Activated naive CD4-positive, alpha-beta T cell treated with anti-CD3 and anti-CD28 coated beads, Interleukin-2, amount 50 U/mL, for 16 hours (primary cell): ENCODE measurements at regions not wholly inside any gene's neighbourhood (a gene's known extent, or its start where the extent isn't known, plus 50 kb on each side); places are given as distances from the start of the nearest gene placed in this dataset.
"Not testable (repeated sequence)": the region's sequence is repeated elsewhere in the genome, so short reads cannot be mapped to it uniquely, and the experiment has no call there.

Experiments
- DNase-seq: peaks from one replicate; pipeline ENCODE4 v3.0.0-alpha.2; 2020

DNA sequence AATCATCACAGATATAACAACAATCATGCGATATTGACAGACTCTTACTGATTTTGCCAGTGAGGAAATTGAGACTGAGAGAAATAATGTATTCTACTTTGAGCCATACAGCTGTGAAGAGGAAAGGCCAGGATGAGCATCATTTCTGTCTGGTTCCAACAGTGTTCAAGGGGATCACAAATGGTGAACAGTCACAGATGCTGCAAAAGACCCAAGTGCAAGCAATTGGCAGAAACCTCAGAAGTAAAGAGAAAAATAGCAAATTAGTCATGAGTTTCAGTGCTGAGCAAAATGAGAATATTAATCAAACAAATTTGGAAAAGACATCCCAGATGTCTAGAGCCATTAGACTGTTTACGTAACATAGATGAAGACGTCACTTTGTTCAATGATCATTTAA lies 114.1 kb downstream of the RAB38 start:
- DNase-seq: no peak

DNA sequence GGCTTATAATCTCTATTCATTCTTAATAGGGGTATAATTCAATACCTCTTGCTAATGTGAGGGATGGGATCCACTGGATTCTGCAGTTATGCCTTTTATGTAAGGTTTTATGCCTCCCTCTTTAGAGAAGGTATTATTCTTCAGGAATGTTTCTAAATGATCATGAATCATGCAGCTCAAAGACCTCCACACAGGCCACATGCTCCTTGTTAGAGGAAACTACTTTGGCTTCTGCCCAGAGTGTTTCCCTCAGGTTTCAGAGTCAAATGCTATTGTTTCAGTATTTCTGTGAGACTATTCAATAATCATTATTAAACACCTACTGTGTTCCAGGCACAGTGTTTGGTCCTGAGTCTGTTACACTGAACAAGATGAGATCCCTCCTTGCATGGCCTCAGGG lies 115.9 kb downstream of the RAB38 start:
- DNase-seq: no peak

DNA sequence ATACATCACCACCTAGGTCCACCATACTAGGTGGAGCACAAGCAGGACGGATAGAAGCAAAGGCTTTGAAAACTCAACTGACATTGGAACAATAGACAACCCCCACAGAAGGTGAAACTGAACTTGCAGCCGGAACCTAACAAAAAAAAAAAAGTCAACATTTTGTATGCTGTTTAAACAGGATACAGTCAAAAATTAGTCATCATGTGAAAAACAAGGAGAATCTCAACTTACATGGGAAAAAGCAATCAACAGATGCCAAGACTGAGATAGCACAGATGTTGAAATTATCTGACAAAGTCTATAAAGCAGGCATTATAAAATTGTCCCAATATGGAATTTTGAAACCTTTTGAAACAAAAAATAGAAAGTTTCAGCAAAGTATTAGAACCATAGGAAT lies 123.8 kb downstream of the RAB38 start:
- DNase-seq: no peak

DNA sequence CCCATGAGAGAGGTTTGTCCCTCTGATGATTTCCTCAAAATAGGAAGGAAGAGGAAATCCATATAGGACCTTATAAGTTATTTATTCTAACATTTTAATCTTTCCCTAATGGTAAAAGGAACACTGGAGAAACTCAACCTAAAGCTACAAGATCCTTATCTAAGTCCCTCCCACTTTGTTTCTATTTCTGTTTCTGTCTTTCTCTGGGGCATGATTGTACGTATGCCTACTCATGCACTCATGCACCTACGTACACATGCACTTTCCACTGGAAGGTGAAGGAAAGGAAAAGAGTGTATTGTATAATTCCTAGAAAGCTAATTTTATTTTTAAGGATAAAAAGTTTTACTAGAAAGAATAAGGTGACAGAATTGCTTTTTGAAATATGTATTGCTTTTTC lies 125.0 kb downstream of the RAB38 start:
- DNase-seq: no peak

DNA sequence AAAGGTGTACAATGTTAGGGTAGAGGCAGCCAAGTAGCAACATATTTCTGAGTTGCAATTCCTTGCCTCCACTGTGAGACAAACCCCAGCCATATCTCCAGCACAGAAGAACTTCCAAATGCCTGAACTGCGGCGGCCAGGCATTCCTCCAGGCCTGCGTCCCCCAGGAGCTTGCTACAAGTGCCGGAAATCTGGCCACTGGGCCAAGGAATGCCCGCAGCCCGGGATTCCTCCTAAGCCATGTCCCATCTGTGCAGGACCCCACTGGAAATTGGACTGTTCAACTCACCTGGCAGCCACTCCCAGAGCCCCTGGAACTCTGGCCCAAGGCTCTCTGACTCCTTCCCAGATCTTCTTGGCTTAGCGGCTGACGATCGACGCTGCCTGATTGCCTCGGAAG lies 130.0 kb downstream of the RAB38 start:
- not testable (repeated sequence) for DNase-seq

DNA sequence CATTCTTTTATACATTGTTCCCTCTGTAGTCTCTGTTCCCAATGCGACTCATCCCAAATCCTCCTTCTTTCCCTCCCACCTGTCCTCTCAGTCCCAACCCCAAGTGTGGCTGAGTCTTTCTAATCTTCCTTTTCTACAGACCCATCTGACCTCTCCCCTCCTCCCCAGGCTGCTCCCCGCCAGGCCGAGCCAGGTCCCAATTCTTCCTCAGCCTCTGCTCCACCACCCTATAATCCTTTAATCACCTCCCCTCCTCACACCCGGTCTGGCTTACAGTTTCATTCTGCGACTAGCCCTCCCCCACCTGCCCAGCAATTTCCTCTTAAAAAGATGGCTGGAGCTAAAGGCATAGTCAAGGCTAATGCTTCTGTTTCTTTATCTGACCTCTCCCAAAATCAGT lies 130.6 kb downstream of the RAB38 start:
- DNase-seq: not testable (repeated sequence)

GRCh38 chr11:88043149-88043548 lies 132.1 kb downstream of the RAB38 start:
- no peak for DNase-seq

DNA sequence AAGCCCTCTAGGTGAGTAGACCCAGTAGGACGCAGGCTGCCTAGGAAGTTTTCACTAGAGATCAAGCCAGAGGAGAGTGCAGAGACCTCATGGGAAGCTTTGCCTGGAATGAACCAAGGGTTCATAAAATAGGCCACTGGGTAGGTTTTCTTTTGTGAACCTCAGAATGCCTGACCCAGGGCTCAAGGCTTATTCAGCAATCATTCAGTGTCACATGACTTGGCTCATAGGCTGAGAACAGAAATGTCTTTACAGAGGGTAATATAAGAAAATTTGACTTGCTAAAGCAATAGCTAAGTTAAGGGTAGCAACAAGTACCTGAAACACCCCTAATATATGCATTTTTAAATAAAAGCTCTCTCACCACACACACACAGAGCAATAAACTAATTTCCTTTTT lies 132.6 kb downstream of the RAB38 start:
- DNase-seq: no peak

GRCh38 chr11:88042238-88042637 lies 133.0 kb downstream of the RAB38 start:
- DNase-seq: no peak

DNA sequence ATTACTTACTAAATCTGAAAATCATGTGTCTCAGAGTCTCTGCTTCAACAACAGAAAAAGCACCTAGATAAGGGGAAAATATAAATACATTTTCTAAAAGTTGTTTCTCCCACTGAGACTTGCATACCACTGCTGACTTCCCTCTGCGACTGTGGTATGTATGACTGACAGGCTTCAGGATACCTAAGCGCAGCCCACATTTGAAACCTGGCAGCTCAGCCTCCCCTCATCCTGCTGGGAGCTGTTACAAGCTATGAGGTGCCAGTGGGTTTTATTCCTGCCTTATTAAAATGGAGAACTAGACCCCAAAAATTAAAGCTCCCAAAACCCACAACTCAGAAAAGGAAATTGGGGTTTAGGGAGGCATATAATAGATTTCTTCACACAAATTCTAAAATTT lies 133.6 kb downstream of the RAB38 start:
- DNase-seq: no peak

- no peak for DNase-seq
These were observed 135.1 kb downstream of the RAB38 start for GRCh38 chr11:88040148-88040496.

DNA sequence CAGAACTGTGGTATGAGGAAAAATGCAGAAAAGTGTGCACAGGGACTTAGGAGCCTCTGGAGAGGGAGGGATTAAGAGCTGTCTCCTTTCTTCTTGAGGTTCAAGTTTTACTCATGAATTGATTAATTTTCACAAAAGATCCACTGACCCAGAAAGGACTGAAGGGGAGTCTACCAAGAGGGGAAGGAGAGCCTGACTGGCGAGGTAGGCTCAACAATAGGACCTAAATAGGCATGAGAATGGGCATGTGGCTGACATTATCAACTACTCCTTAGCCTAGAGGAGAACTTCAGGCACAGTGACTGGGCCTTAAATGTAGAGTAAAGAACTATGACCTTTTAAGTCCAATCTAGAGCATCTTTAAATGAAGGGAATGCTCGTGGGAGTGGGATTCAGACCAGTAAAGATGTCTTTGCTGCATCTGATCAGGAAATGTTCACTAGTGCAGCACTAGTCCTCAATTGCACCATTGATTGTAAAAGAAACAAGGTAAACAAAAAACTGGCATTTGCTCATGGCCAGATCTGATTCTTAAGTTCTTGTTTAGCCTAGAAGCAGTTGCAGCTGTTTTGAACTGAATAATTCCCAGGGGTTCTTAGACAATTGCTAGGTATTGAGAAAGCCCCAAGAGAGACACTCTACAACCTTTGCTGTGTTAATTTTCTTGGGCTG lies 135.6 kb downstream of the RAB38 start:
- no peak for DNase-seq

- DNase-seq: no peak
These were observed 137.2 kb downstream of the RAB38 start for GRCh38 chr11:88038063-88038462.

- DNase-seq: no peak
These were observed 138.5 kb downstream of the RAB38 start for GRCh38 chr11:88036701-88037100.

DNA sequence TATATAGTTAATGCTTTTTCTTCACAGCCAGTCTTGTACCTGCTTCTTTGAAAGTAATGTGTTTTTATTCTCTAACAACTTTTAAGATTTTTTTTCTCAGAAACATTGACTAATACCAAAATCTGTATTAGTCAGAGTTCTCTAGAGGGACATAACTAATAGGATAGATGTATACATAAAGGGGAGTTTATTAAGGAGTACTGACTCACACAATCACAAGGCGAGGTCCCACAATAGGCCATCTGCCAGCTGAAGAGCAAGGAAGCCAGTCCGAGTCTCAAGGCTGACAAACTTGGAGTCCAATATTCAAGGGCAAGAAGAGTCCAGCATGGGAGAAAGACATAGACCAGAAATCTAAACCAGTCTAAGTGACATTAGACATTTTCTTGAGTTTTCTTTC lies 140.0 kb downstream of the RAB38 start:
- no peak for DNase-seq

DNA sequence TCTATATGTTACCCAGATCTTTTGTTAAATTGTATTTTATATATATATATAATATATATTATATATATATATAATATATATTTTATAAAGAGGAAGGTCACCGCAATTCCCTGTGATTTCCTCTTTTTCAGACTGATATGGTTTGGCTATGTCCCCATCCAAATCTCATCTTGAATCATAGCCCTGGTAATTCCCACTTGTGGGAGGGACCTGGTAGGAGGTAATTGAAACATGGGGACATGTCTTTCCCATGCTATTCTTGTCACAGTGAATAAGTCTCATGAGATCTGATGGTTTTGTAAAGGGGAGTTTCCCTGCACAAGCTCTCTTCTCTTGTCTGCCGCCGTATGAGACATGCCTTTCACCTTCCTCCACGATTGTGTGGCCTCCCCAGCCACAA lies 157.6 kb downstream of the RAB38 start:
- no peak for DNase-seq

GRCh38 chr11:88016392-88017170 lies 158.7 kb downstream of the RAB38 start:
- peak; percentile 51 for DNase-seq

GRCh38 chr11:88015170-88015569 lies 160.1 kb downstream of the RAB38 start:
- DNase-seq: no peak

GRCh38 chr11:88013508-88014065 lies 161.7 kb downstream of the RAB38 start:
- DNase-seq: no peak

GRCh38 chr11:88012456-88012855 lies 162.8 kb downstream of the RAB38 start:
- no peak for DNase-seq

GRCh38 chr11:87976009-87976408 lies 199.2 kb downstream of the RAB38 start:
- no peak for DNase-seq

DNA sequence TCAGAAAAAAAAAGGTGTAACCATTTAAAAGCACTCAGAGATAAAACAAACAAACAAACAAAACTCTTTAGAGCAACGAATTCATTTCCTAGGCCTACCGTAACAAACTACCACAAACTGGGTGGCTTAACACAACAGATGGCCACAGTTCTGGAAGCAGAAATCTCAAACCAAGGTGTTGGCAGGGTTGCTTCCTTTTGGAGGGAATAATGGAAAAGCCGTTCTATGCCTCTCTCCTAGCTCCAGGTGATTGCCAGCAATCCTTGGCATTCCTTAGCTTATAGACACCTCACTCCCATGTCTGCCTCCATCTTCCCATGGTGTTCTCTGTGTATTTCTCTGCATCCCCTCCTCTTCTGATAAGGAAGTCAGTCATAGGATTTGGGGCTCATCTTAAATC lies 200.4 kb downstream of the RAB38 start:
- no peak for DNase-seq

DNA sequence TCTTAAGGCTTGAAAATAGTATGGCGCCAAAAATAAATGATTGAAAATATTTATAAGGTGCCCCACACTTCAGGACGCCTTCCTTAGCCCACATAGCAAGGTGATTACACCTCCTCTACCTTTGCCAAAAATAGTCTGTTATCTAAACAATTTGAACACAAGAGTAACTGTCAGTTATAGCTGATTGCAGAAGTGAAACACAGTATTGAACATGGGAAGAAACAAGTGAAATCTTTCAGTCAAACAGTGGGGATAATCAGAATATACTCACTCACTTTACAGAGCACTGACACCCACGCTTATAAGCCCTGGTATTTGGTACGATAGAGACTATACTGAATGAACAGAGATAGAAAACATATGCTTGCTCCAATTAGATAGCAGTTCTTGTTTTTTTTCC lies 203.1 kb downstream of the RAB38 start:
- no peak for DNase-seq

- no peak for DNase-seq
These were observed 203.9 kb downstream of the RAB38 start for GRCh38 chr11:87971354-87971753.

DNA sequence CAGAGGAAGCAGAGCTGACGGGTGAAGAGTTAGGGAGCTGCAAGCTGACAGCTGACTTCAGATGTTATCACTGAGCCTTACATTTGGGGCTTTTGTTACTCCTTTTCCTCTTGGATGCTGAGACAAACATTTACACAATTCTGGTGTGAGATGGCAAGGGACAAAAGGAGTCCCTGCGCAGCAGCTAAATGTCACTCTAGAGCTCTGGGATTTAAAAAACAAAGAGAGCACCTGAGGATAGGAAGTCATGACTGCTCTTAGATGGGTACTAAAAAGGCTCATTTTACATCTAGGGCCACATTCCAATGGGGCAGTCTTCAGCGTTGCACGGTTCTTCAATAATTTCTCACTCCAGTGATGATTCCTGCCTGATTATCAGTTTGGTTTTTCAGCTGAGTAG lies 204.5 kb downstream of the RAB38 start:
- DNase-seq: no peak
